BLaER1 treated with 17β-estradiol and CSF1 and Interleukin-3, amounts not matched to agents 10 nM and 100 nM (cell line): ENCODE measurements at regions not wholly inside any gene's neighbourhood (a gene's known extent, or its start where the extent isn't known, plus 50 kb on each side); places are given as distances from the start of the nearest gene placed in this dataset.
A peak's percentile ranks its signal among the peaks of the same experiment; 100 is the strongest.

Experiments
- H3K27ac ChIP-seq, 11 experiments: shearing (Covaris generic); formaldehyde crosslinking; 2 replicates each; pipeline ENCODE4 v1.8.1; 2022
- H3K27me3 ChIP-seq, 11 experiments: shearing (Covaris generic); formaldehyde crosslinking; 2 replicates each; pipeline ENCODE4 v1.8.1; 2022
- H3K36me3 ChIP-seq, 11 experiments: shearing (Covaris generic); formaldehyde crosslinking; 2 replicates each; pipeline ENCODE4 v1.8.1; 2022
- H3K4me1 ChIP-seq, 10 experiments: shearing (Covaris generic); formaldehyde crosslinking; 2 replicates each; pipeline ENCODE4 v1.8.1; 2022
- H3K4me2 ChIP-seq, 11 experiments: shearing (Covaris generic); formaldehyde crosslinking; 2 replicates each; pipeline ENCODE4 v1.8.1; 2022
- H3K4me3 ChIP-seq, 10 experiments: shearing (Covaris generic); formaldehyde crosslinking; 2 replicates each; pipeline ENCODE4 v1.8.1; 2022
- H3K9ac ChIP-seq, 11 experiments: shearing (Covaris generic); formaldehyde crosslinking; 2 replicates each; pipeline ENCODE4 v1.8.1; 2022
- H3K9me3 ChIP-seq, 11 experiments: shearing (Covaris generic); formaldehyde crosslinking; replicated peaks in 1 of 11; 2 replicates each; pipeline ENCODE4 v1.8.1; 2022
- H4K20me1 ChIP-seq, 11 experiments: shearing (Covaris generic); formaldehyde crosslinking; 2 replicates each; pipeline ENCODE4 v1.8.1; 2022
- Cebpa-rat ChIP-seq, 11 experiments: shearing (Covaris generic); IDR thresholded peaks; 2 replicates each; pipeline ENCODE4 v1.8.1; 2022

DNA sequence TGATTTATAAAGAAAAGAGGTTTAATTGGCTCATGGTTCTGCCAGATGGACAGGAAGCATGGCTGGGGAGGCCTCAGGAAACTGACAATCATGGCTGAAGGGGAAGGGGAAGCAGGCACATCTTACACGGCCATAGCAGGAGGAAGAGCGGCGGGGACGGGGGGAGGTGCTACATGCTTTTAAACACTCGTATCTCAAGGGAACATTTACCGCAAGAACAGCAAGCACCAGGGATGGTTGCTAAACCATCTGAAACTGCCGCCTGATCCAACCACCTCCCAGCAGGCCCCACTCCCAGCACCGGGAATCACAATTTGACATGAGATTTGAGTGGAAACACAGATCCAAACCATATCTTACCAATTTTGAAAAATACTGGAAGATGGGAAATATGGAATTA lies 362.8 kb downstream of the FBXO15 start:
- H3K4me1 ChIP-seq = peaks cover 0 to 11% (median 8%) of the 10 kb centered on the region in 10 experiments; a peak in 11 of 20 replicates
- H4K20me1 ChIP-seq = no peaks in the 10 kb centered on the region
- peak in 4 of 11 experiments; percentile 13 to 80 (median 68); a peak in 5 of 22 replicates for TF ChIP-seq Cebpa-rat (IDR thresholded peaks at IDR 0.05)
- no peaks in the 10 kb centered on the region for H3K36me3 ChIP-seq
- peak overlapping the region in 1 of 10 experiments; percentile 34; a peak in 3 of 20 replicates for H3K4me3 ChIP-seq
- no peaks in the 10 kb centered on the region for H3K27me3 ChIP-seq
- H3K4me2 ChIP-seq = peak overlapping the region in 8 of 11 experiments; percentile 2 to 41 (median 14); a peak in 13 of 22 replicates
- H3K9ac ChIP-seq = peak overlapping the region in 3 of 11 experiments; percentile 4 to 60 (median 35); a peak in 2 of 22 replicates
- peak overlapping the region in 8 of 11 experiments; percentile 55 to 87 (median 76); a peak in 15 of 22 replicates for H3K27ac ChIP-seq
- H3K9me3 ChIP-seq = peaks cover 24 to 57% (median 45%) of the 10 kb centered on the region in 11 experiments

DNA sequence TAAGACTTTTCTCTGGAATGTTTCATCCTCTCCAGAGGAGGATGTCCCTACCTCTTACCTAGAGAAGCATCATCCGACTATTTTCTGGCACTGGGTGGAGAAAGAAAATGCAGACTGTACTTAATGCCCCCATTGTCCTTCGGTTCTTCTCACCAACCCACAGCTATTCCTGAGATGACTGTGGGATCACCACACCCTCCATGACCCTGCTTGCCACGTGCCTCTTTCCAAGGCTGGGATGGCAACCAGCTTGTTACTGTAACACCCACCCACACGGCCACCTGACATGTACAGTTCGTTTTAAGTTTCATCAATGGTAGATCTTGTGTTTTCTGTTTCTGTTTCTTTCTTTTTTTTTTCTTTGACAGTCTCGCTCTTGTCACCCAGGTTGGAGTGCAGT lies 365.2 kb downstream of the FBXO15 start:
- Histone ChIP-seq H3K36me3 (no peaks in the 10 kb centered on the region), H4K20me1 (no peaks in the 10 kb centered on the region), H3K9ac (no peak overlapping the region), H3K4me3 (no peak overlapping the region), H3K9me3 (peaks cover 24 to 48% (median 42%) of the 10 kb centered on the region in 11 experiments), H3K27ac (peak overlapping the region in 2 of 11 experiments; percentile 19 to 85; a peak in 3 of 22 replicates), H3K27me3 (no peaks in the 10 kb centered on the region), H3K4me2 (no peak overlapping the region), H3K4me1 (peaks cover 0 to 22% (median 15%) of the 10 kb centered on the region in 10 experiments; a peak in 13 of 20 replicates)
- no peak for TF ChIP-seq Cebpa-rat (IDR thresholded peaks at IDR 0.05)

DNA sequence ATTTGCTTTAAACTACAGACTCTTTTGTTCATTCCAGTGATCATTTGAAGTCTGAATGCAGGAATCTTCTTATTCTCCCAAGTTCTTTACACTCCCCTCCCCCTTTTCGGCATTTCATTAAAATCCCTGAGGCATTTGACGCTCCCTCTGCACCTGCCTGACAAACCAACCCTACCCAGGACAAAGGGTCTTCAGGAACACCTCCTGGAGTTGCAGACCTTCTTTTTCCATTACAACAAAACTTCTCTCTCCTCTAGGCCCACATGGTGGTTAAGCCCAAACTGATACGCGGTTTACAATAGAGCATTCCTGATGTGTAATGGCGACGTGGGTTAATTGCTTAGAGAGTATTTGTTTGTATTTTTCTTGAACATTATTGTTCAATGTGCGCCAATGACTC lies 367.4 kb downstream of the FBXO15 start:
- no peak overlapping the region for H3K4me2 ChIP-seq
- no peaks in the 10 kb centered on the region for H3K36me3 ChIP-seq
- H3K27ac ChIP-seq = no peak overlapping the region
- H3K9ac ChIP-seq = no peak overlapping the region
- H3K4me3 ChIP-seq = no peak overlapping the region
- peaks cover 0 to 25% (median 16%) of the 10 kb centered on the region in 10 experiments; a peak in 13 of 20 replicates for H3K4me1 ChIP-seq
- no peaks in the 10 kb centered on the region for H3K27me3 ChIP-seq
- peaks cover 13 to 28% (median 24%) of the 10 kb centered on the region in 11 experiments for H3K9me3 ChIP-seq
- no peak for TF ChIP-seq Cebpa-rat (IDR thresholded peaks at IDR 0.05)
- H4K20me1 ChIP-seq = no peaks in the 10 kb centered on the region

DNA sequence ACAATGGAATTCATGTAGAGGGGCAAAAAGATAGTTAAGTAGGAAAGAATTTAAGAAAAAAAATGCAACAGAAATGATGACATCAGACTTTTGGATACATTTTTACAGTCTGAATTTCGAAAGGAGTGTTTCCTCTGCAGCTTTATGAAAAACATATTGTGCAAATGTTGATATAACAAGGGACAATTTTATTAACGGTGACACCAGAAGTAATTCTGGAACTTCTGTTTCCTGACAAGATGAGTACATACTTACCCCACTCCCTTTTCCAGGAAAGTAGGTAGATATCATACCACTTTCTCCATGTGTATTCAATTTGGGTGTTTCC lies 369.6 kb downstream of the FBXO15 start:
- no peak for TF ChIP-seq Cebpa-rat (IDR thresholded peaks at IDR 0.05)
- Histone ChIP-seq H3K4me2 (peak overlapping the region in 6 of 11 experiments; percentile 5 to 28 (median 23); a peak in 7 of 22 replicates), H3K9ac (no peak overlapping the region), H3K27me3 (no peaks in the 10 kb centered on the region), H3K36me3 (no peaks in the 10 kb centered on the region), H4K20me1 (no peaks in the 10 kb centered on the region), H3K27ac (peak overlapping the region in 6 of 11 experiments; percentile 29 to 55 (median 36); a peak in 8 of 22 replicates), H3K4me1 (peaks cover 0 to 14% (median 8%) of the 10 kb centered on the region in 10 experiments; a peak in 8 of 20 replicates), H3K4me3 (no peak overlapping the region), H3K9me3 (peaks cover 0 to 13% (median 8%) of the 10 kb centered on the region in 11 experiments; a peak in 10 of 22 replicates)

DNA sequence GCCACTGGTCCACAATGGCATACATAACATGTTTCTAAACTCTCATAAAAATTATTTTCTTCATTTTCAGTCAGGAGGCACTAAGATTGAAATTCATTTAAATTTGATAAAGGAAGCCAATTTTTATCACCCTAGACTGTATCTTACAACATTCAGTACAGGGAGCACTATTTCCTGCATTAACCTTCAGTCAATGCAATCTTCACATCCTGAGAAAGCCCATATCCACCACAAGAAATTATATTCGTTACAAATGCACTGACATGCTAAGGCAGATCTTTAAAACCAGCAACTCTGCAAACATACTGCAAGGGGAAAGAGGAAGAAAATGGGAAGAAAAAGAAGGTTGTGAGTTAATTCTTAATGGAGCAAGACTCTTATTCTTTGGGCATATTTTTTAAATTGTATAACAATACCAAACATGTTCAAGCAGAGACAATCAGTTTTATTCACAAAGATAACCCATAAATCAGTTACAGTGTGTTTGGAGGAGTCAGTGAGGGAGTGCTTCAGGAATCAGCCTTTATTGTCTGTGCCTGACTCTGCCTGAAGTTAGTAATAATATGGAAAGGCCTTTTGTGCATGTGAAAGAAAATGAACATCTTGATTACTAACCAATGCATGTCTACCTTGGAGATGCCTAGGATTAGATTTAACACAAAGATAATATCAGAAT lies 370.1 kb downstream of the FBXO15 start:
- Histone ChIP-seq H3K4me2 (peak overlapping the region in 8 of 11 experiments; percentile 5 to 39 (median 23); a peak in 11 of 22 replicates), H3K36me3 (no peaks in the 10 kb centered on the region), H3K4me1 (peaks cover 0 to 14% (median 8%) of the 10 kb centered on the region in 10 experiments; a peak in 8 of 20 replicates), H3K27ac (peak overlapping the region in 6 of 11 experiments; percentile 28 to 55 (median 36); a peak in 8 of 22 replicates), H3K4me3 (no peak overlapping the region), H4K20me1 (no peaks in the 10 kb centered on the region), H3K27me3 (no peaks in the 10 kb centered on the region), H3K9ac (no peak overlapping the region), H3K9me3 (peaks cover 0 to 8% (median 5%) of the 10 kb centered on the region in 11 experiments; a peak in 8 of 22 replicates)
- TF ChIP-seq Cebpa-rat (IDR thresholded peaks at IDR 0.05) = no peak

GRCh38 chr18:73774811-73775509 lies 372.7 kb downstream of the FBXO15 start:
- Histone ChIP-seq H3K27ac (no peak overlapping the region), H3K27me3 (no peaks in the 10 kb centered on the region), H3K9ac (no peak overlapping the region), H3K9me3 (peaks cover 0 to 11% (median 3%) of the 10 kb centered on the region in 11 experiments; a peak in 7 of 22 replicates), H3K4me1 (peaks cover 0 to 17% (median 11%) of the 10 kb centered on the region in 10 experiments; a peak in 10 of 20 replicates), H4K20me1 (no peaks in the 10 kb centered on the region), H3K4me2 (no peak overlapping the region), H3K36me3 (no peaks in the 10 kb centered on the region), H3K4me3 (no peak overlapping the region)
- TF ChIP-seq Cebpa-rat (IDR thresholded peaks at IDR 0.05) = no peak

GRCh38 chr18:73768043-73768442 lies 379.6 kb downstream of the FBXO15 start:
- H3K4me3 ChIP-seq = no peak overlapping the region
- no peaks in the 10 kb centered on the region for H3K27me3 ChIP-seq
- H4K20me1 ChIP-seq = no peaks in the 10 kb centered on the region
- peak overlapping the region in 9 of 11 experiments; percentile 2 to 90 (median 79); a peak in 16 of 22 replicates for H3K27ac ChIP-seq
- TF ChIP-seq Cebpa-rat (IDR thresholded peaks at IDR 0.05) = no peak
- H3K9me3 ChIP-seq = peaks cover 0 to 10% (median 3%) of the 10 kb centered on the region in 11 experiments; a peak in 5 of 22 replicates
- no peaks in the 10 kb centered on the region for H3K36me3 ChIP-seq
- peak overlapping the region in 7 of 11 experiments; percentile 31 to 75 (median 63); a peak in 13 of 22 replicates for H3K9ac ChIP-seq
- peaks cover 22 to 46% (median 41%) of the 10 kb centered on the region in 10 experiments for H3K4me1 ChIP-seq
- peak overlapping the region; percentile 68 to 91 (median 78) for H3K4me2 ChIP-seq

DNA sequence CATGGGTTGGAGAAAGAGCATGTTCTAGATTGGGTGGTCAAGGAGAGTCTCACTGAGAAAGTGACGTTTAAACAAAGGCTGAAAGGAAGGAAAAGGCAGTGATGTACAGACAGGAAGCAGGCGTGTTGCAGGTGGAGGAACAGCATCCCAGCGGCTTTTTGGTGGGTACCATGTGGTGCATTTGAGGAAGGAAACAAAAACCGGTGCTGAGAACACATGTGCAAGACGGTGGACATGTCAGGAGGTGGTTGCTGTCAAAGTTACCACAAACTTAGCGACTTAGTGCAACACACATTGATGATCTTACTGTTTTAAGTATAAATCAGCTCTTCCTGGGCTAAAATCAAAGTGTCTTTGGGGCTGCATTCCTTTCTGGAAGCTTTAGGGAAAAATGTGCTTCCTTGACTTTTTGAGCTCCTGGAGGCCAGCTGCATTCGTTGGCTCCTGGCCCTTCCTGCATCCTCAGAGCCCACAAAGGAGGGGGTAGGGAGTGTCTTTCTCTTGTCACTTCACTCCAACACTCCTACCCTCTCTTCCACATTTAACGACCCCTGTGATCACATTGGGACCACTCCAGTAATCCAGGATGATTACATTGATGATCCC lies 380.6 kb downstream of the FBXO15 start:
- TF ChIP-seq Cebpa-rat (IDR thresholded peaks at IDR 0.05) = peak in 4 of 11 experiments; percentile 14 to 86 (median 49); a peak in 5 of 22 replicates
- H4K20me1 ChIP-seq = no peaks in the 10 kb centered on the region
- no peaks in the 10 kb centered on the region for H3K27me3 ChIP-seq
- H3K36me3 ChIP-seq = no peaks in the 10 kb centered on the region
- peak overlapping the region; percentile 24 to 91 (median 78); a peak in 21 of 22 replicates for H3K4me2 ChIP-seq
- H3K9me3 ChIP-seq = peaks cover 0 to 10% (median 3%) of the 10 kb centered on the region in 11 experiments; a peak in 5 of 22 replicates
- peak overlapping the region in 7 of 11 experiments; percentile 36 to 75 (median 64); a peak in 13 of 22 replicates for H3K9ac ChIP-seq
- H3K27ac ChIP-seq = peak overlapping the region in 8 of 11 experiments; percentile 46 to 90 (median 81); a peak in 17 of 22 replicates
- H3K4me1 ChIP-seq = peaks cover 22 to 46% (median 41%) of the 10 kb centered on the region in 10 experiments
- 0 out of 20 replicates have a peak overlapping the region, but pooled peaks of 1 of the 10 experiments have one; percentile 4 for H3K4me3 ChIP-seq
